Esophagus muscularis mucosa (tissue), 3 donors: ENCODE measurements at regions not wholly inside any gene's neighbourhood (a gene's known extent, or its start where the extent isn't known, plus 50 kb on each side); places are given as distances from the start of the nearest gene placed in this dataset.

Source experiments
- POLR2A ChIP-seq: fragments of 450-650 bp; IDR thresholded peaks from one replicate; pipeline ENCODE4 v1.6.1; 2017; ENCODE audit warnings: antibody characterized with exemption, moderate library complexity, mild to moderate bottlenecking, low read depth
- POLR2AphosphoS5 ChIP-seq, 2 donors: sonication (generic); formaldehyde crosslinking; IDR thresholded peaks; one replicate each; pipeline ENCODE4 v1.6.1; 2017; ENCODE audit warnings: antibody characterized with exemption in 2 of 2
- TF ChIP-seq, protein P1 (sequence below), 3 experiments: fragments of 200-600 bp in 2 of 3; fragments of 450-650 bp in 1 of 3; sonication (generic) in 2 of 3; IDR thresholded peaks; one replicate each; pipeline ENCODE4 v1.5.1; 2017 to 2019; ENCODE audit warnings: antibody characterized with exemption in 3 of 3, mild to moderate bottlenecking in 2 of 3, moderate library complexity in 1 of 3

DNA sequence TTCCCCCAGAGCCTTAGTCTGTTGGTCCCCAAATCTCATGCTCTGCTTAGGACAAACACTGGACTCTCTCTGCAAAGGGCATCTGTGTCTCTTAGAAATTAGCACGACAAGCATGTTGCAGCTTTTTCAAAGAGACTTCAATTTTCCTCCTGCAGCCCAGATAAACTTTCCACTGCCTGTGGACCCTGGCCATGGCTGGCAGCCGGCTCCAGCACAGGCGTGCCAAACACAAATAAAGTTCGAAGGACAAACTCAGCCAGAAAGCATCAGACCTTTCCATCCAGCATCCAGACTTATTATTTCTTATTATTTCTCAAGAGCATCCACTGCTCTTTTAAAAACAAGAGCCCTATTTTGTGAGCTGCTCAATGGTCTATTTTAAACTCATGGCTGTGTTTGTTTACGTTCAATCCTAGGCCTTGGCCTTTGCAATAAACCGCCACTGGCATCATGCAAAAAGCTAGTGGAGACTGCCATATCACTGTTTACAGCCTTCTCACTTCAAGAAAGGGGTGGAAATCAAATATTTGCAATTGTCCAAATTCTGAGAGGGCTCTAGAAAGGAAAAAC is 300.8 kb downstream of the BCL11A start:
- TF ChIP-seq, protein P1, sequence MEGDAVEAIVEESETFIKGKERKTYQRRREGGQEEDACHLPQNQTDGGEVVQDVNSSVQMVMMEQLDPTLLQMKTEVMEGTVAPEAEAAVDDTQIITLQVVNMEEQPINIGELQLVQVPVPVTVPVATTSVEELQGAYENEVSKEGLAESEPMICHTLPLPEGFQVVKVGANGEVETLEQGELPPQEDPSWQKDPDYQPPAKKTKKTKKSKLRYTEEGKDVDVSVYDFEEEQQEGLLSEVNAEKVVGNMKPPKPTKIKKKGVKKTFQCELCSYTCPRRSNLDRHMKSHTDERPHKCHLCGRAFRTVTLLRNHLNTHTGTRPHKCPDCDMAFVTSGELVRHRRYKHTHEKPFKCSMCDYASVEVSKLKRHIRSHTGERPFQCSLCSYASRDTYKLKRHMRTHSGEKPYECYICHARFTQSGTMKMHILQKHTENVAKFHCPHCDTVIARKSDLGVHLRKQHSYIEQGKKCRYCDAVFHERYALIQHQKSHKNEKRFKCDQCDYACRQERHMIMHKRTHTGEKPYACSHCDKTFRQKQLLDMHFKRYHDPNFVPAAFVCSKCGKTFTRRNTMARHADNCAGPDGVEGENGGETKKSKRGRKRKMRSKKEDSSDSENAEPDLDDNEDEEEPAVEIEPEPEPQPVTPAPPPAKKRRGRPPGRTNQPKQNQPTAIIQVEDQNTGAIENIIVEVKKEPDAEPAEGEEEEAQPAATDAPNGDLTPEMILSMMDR (IDR thresholded peaks at IDR 0.05), result no peak
- TF ChIP-seq POLR2AphosphoS5 (IDR thresholded peaks at IDR 0.05) (no peak), POLR2A (no peak)
